ENCODE measurements at regions not wholly inside any gene's neighbourhood (a gene's known extent, or its start where the extent isn't known, plus 50 kb on each side); places are given as distances from the start of the nearest gene placed in this dataset.
"Not testable (repeated sequence)": the region's sequence is repeated elsewhere in the genome, so short reads cannot be mapped to it uniquely, and the experiment has no call there.

DNA sequence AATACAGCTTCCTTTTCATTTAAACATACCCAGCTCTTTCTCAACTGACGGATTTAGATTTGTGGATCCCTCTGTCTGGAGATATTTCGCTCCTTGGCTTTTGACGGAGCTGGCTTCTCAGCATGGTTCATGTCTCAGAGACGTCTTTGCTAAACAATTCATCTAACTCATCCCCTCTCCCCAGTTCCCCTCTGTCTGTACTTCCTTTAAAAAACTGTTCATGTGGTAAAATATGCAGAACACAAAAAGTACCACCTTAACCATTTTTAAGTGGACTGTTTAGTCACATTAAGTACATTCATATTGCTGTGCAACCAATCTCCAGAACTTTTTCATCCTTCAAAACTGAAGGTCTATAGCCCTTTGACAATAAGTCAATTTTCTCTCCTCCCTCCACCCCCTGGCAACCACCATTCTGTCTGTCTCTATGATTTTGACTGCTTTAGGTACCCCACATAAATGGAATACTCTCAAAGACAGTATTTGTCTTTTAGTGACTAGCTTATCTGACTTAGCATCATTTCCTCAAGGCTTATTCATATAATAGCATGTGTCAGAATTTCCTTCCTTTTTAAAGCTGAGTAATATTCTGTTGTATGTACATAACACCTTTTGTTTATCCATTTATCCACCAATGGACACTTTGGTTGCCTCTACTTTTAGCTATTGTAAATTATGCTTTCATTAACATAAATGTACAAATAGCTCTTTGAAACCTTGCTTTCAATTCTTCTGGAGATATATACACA, 399.8 kb upstream of the SOX5 start:
- Histone ChIP-seq H3K4me1 (ENCODE audit: insufficient read depth, low read length) (no peaks in the 10 kb centered on the region), H3K36me3 (ENCODE audit: insufficient read depth, low read length) (no peaks in the 10 kb centered on the region), H3K9me3 (ENCODE audit: low read length) (no peaks in the 10 kb centered on the region), H3K4me3 (ENCODE audit: low read depth in 1 of 2, low read length in 2 of 2) (no peak overlapping the region), H3K9ac (ENCODE audit: low read length) (no peak overlapping the region), H3K27ac (ENCODE audit: low read depth, low read length) (no peak overlapping the region), H3K27me3 (ENCODE audit: control insufficient read depth in 1 of 2, insufficient read depth in 2 of 2, low read length in 2 of 2) (no peaks in the 10 kb centered on the region)

DNA sequence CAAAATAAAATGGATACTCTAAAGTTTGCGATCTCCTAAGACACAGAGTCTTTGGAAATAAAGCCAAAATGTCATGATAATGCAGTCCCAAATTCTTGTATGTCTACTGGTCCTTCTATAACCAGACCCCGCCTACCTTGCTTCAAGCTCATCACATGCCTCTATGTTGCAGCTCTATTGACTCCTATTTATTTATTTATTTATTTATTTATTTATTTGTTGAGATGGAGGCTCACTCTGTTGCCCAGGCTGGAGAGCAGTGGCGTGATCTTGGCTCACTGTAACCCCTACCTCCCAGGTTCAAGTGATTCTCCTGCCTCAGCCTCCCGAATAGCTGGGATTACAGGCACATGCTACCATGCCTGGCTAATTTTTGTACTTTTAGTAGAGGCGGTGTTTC, 398.7 kb upstream of the SOX5 start:
- not testable (repeated sequence) for H3K27ac ChIP-seq (ENCODE audit: low read depth, low read length); H3K4me3 ChIP-seq (ENCODE audit: low read depth in 1 of 2, low read length in 2 of 2); H3K4me1 ChIP-seq (ENCODE audit: insufficient read depth, low read length); H3K27me3 ChIP-seq (ENCODE audit: control insufficient read depth in 1 of 2, insufficient read depth in 2 of 2, low read length in 2 of 2); H3K9me3 ChIP-seq (ENCODE audit: low read length); H3K36me3 ChIP-seq (ENCODE audit: insufficient read depth, low read length); H3K9ac ChIP-seq (ENCODE audit: low read length)

DNA sequence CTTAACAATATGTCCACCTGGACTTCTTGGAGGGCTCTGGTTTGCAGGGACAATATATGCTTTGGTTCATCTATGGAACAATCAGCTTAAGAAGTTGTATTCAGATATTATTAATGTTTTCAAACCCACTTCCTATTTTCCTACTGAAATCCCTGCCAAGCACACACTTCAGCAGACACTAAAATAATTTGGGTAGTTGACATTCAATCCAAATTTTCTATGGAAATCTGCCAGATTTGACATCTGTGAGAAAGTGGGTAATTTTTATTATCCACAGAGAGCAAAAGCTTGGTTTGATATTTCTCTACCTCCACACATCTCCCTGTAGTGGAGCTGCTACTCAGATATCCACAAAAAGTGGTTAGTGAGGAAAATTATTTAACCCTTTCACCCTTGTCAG, 378.8 kb upstream of the SOX5 start:
- H3K9ac ChIP-seq (ENCODE audit: low read length) = no peak overlapping the region
- H3K27ac ChIP-seq (ENCODE audit: low read depth, low read length) = no peak overlapping the region
- no peaks in the 10 kb centered on the region for H3K36me3 ChIP-seq (ENCODE audit: insufficient read depth, low read length)
- H3K4me1 ChIP-seq (ENCODE audit: insufficient read depth, low read length) = no peaks in the 10 kb centered on the region
- H3K4me3 ChIP-seq (ENCODE audit: low read depth in 1 of 2, low read length in 2 of 2) = no peak overlapping the region
- H3K27me3 ChIP-seq (ENCODE audit: control insufficient read depth in 1 of 2, insufficient read depth in 2 of 2, low read length in 2 of 2) = no peaks in the 10 kb centered on the region
- no peaks in the 10 kb centered on the region for H3K9me3 ChIP-seq (ENCODE audit: low read length)

DNA sequence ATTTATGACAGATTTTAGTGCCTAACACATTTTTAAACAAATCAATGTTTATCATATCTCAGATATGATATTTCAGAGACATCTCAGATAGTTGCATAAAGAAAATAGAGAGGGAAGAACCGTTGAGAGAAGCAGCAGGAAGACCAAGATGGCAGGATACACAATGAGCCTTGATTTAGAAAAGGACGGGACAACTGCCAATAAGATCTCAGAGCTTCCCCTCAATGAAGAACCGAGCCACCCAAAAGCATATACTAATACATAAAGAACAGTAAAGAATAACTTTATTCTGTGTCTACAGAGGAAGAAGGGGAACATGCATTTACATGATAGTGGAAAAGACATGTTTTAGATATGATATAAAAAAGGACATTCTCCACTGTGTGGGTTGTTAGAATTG, 375.9 kb upstream of the SOX5 start:
- Histone ChIP-seq H3K9ac (ENCODE audit: low read length) (no peak overlapping the region), H3K36me3 (ENCODE audit: insufficient read depth, low read length) (no peaks in the 10 kb centered on the region), H3K4me1 (ENCODE audit: insufficient read depth, low read length) (no peaks in the 10 kb centered on the region), H3K27me3 (ENCODE audit: control insufficient read depth in 1 of 2, insufficient read depth in 2 of 2, low read length in 2 of 2) (no peaks in the 10 kb centered on the region), H3K27ac (ENCODE audit: low read depth, low read length) (no peak overlapping the region), H3K9me3 (ENCODE audit: low read length) (no peaks in the 10 kb centered on the region), H3K4me3 (ENCODE audit: low read depth in 1 of 2, low read length in 2 of 2) (no peak overlapping the region)

DNA sequence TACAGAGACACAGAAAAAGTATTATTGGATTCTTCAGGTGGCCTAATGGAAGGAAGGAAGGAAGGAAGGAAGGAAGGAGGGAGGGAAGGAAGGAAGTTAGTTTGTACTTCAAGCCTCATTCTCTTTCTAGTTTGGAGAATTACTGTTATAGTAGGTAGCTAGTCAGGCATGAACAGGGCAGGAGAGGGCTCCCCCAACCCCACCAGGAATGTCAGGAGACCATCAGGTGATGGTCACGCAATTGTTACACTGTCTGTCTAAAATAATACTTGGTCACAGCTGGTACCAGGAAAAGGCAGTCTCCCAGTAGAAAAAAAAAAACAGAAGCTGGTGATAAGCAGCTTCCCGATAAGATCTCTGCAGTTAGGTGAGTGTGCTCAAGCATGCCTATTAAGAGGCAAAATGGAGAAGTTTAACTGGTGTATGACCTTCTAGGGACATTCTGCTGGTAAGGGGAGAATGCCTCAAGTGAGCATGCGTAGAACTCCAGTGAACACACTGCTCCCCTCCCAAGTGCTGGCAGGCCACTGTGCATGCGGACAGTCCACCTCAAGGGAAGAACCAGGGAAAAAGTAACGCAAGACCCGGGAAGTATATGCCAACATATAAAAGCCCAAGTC, 358.4 kb upstream of the SOX5 start:
- no peak overlapping the region for H3K27ac ChIP-seq (ENCODE audit: low read depth, low read length)
- H3K4me3 ChIP-seq (ENCODE audit: low read depth in 1 of 2, low read length in 2 of 2) = no peak overlapping the region
- no peaks in the 10 kb centered on the region for H3K27me3 ChIP-seq (ENCODE audit: control insufficient read depth in 1 of 2, insufficient read depth in 2 of 2, low read length in 2 of 2)
- H3K36me3 ChIP-seq (ENCODE audit: insufficient read depth, low read length) = no peaks in the 10 kb centered on the region
- H3K9me3 ChIP-seq (ENCODE audit: low read length) = no peaks in the 10 kb centered on the region
- no peaks in the 10 kb centered on the region for H3K4me1 ChIP-seq (ENCODE audit: insufficient read depth, low read length)
- no peak overlapping the region for H3K9ac ChIP-seq (ENCODE audit: low read length)

DNA sequence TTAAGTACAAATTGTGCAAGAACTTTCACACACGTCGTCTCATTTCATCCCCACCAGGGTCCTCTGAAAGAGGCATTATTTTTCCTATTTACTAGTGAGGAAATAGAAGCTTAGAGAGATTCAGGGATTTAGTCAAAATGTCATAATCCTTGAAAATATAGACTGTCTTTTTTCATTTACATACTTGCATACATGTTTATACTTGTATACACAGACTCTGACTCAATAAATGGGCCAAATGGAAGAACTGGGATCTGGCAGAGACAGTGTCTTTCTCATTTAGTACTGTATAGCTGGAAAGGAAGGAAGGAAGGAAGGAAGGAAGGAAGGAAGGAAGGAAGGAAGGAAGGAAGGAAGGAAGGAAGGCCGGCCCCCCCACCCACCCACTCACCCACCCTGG, 357.7 kb upstream of the SOX5 start:
- H3K36me3 ChIP-seq (ENCODE audit: insufficient read depth, low read length) = no peaks in the 10 kb centered on the region
- no peaks in the 10 kb centered on the region for H3K4me1 ChIP-seq (ENCODE audit: insufficient read depth, low read length)
- H3K27ac ChIP-seq (ENCODE audit: low read depth, low read length) = no peak overlapping the region
- no peak overlapping the region for H3K9ac ChIP-seq (ENCODE audit: low read length)
- no peaks in the 10 kb centered on the region for H3K27me3 ChIP-seq (ENCODE audit: control insufficient read depth in 1 of 2, insufficient read depth in 2 of 2, low read length in 2 of 2)
- H3K4me3 ChIP-seq (ENCODE audit: low read depth in 1 of 2, low read length in 2 of 2) = no peak overlapping the region
- H3K9me3 ChIP-seq (ENCODE audit: low read length) = no peaks in the 10 kb centered on the region

DNA sequence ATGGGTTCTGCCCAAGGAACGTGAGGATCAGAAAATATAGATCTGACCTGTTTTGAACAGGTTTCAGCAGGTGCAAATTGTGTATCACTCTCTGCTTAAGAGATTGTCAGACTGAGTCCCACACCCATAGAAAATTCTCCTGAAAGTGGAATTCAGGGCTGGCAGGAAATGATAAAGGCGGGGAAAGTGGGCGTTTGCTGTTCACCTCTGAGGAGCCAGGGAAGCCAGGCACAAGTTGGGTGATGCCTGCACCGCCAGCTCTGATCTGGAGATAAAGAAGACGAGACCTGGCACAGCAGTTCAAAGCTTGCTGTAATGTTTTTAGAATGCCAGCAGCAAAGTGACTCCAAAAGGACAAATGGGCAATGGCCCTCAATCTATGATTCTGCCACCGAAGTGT, 356.5 kb upstream of the SOX5 start:
- H3K9me3 ChIP-seq (ENCODE audit: low read length) = no peaks in the 10 kb centered on the region
- no peaks in the 10 kb centered on the region for H3K36me3 ChIP-seq (ENCODE audit: insufficient read depth, low read length)
- H3K27ac ChIP-seq (ENCODE audit: low read depth, low read length) = no peak overlapping the region
- no peak overlapping the region for H3K9ac ChIP-seq (ENCODE audit: low read length)
- H3K27me3 ChIP-seq (ENCODE audit: control insufficient read depth in 1 of 2, insufficient read depth in 2 of 2, low read length in 2 of 2) = no peaks in the 10 kb centered on the region
- H3K4me3 ChIP-seq (ENCODE audit: low read depth in 1 of 2, low read length in 2 of 2) = no peak overlapping the region
- H3K4me1 ChIP-seq (ENCODE audit: insufficient read depth, low read length) = no peaks in the 10 kb centered on the region

DNA sequence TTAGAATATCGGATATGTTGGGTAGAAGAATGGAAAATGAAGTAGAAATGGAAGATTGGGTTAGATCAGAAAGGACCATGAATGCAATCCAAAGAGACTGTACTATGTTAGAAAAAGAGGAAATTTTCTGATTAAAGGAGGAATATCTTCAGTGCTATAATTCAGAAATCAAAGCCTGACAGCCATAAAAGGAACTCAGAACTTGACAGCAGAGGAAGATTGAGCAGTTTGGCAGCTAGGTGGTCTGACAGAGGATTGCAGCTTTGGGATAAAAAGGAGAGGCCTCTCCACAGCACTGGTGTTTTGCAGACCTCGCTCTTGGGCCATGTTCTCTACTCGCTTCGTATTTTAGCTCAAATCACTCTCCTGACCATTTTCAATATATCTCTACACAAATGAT, 354.8 kb upstream of the SOX5 start:
- H3K36me3 ChIP-seq (ENCODE audit: insufficient read depth, low read length) = no peaks in the 10 kb centered on the region
- no peak overlapping the region for H3K27ac ChIP-seq (ENCODE audit: low read depth, low read length)
- no peak overlapping the region for H3K4me3 ChIP-seq (ENCODE audit: low read depth in 1 of 2, low read length in 2 of 2)

DNA sequence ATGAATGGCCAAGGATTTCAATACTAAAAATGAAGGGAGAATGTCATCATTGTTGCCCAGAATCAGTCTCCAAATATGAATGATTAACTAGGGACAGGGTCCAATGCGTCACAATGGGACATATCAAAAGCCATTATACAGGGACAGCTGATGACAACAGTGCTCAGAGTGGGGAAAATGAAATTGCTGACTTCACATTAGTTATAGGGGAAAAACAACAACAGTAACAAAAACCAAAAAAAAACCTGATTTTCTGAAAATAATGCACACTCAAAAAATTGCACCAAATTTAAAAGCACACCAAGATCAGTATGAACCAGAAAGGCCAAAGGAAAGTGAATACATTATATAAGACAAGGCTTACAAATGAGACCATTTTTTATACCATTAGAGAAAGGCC, 353.2 kb upstream of the SOX5 start:
- Histone ChIP-seq H3K27me3 (ENCODE audit: control insufficient read depth in 1 of 2, insufficient read depth in 2 of 2, low read length in 2 of 2) (no peaks in the 10 kb centered on the region), H3K27ac (ENCODE audit: low read depth, low read length) (no peak overlapping the region), H3K36me3 (ENCODE audit: insufficient read depth, low read length) (no peaks in the 10 kb centered on the region), H3K4me1 (ENCODE audit: insufficient read depth, low read length) (no peaks in the 10 kb centered on the region), H3K9me3 (ENCODE audit: low read length) (no peaks in the 10 kb centered on the region), H3K4me3 (ENCODE audit: low read depth in 1 of 2, low read length in 2 of 2) (no peak overlapping the region), H3K9ac (ENCODE audit: low read length) (no peak overlapping the region)

More for the DNA sequence above, 354.8 kb upstream of the SOX5 start:
- Histone ChIP-seq H3K27me3 (ENCODE audit: control insufficient read depth in 1 of 2, insufficient read depth in 2 of 2, low read length in 2 of 2) (no peaks in the 10 kb centered on the region), H3K9ac (ENCODE audit: low read length) (no peak overlapping the region), H3K9me3 (ENCODE audit: low read length) (no peaks in the 10 kb centered on the region), H3K4me1 (ENCODE audit: insufficient read depth, low read length) (no peaks in the 10 kb centered on the region)

DNA sequence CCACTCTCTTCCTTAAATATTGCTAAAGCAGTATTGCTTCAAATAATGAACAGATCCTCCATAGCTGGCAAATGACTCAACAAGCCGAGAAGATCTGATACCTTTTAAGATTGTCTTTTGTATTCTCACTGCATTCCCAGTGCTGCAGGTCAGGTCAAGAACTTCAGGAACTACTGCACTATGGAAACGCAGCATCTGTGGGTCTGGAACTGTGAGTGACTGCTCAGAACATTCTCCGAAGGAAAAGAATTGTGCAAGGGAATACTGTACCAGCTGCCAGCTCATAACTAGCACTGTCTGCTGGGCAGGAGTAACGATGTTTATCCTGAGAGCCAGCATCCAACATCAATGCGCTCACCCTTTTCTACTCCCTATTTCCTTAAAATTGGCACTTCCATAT, 348.0 kb upstream of the SOX5 start:
- Histone ChIP-seq H3K9me3 (ENCODE audit: low read length) (no peaks in the 10 kb centered on the region), H3K27ac (ENCODE audit: low read depth, low read length) (no peak overlapping the region), H3K4me1 (ENCODE audit: insufficient read depth, low read length) (no peaks in the 10 kb centered on the region), H3K36me3 (ENCODE audit: insufficient read depth, low read length) (no peaks in the 10 kb centered on the region), H3K27me3 (ENCODE audit: control insufficient read depth in 1 of 2, insufficient read depth in 2 of 2, low read length in 2 of 2) (no peaks in the 10 kb centered on the region), H3K4me3 (ENCODE audit: low read depth in 1 of 2, low read length in 2 of 2) (no peak overlapping the region), H3K9ac (ENCODE audit: low read length) (no peak overlapping the region)

DNA sequence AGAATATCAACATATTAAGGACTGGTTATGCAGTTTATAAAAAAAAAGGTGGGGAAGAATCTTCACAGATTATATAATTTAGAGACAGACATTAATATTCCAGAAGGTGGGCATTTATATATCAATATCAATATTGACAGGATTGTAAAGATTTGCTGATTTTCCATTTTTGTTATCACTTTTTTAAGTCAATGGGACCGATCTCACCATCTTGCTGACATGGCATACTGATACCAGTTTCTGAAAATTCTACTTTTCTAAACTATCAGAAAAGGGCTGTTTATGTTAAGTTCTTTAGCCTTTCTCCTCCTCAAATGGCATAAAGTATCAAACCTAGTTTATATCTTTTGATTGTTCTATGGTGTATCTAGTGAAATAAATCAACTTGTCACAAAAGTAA, 344.1 kb upstream of the SOX5 start:
- H3K9me3 ChIP-seq (ENCODE audit: low read length) = no peaks in the 10 kb centered on the region
- H3K27ac ChIP-seq (ENCODE audit: low read depth, low read length) = no peak overlapping the region
- H3K4me3 ChIP-seq (ENCODE audit: low read depth in 1 of 2, low read length in 2 of 2) = no peak overlapping the region
- H3K4me1 ChIP-seq (ENCODE audit: insufficient read depth, low read length) = no peaks in the 10 kb centered on the region
- no peaks in the 10 kb centered on the region for H3K36me3 ChIP-seq (ENCODE audit: insufficient read depth, low read length)
- no peak overlapping the region for H3K9ac ChIP-seq (ENCODE audit: low read length)
- no peaks in the 10 kb centered on the region for H3K27me3 ChIP-seq (ENCODE audit: control insufficient read depth in 1 of 2, insufficient read depth in 2 of 2, low read length in 2 of 2)

DNA sequence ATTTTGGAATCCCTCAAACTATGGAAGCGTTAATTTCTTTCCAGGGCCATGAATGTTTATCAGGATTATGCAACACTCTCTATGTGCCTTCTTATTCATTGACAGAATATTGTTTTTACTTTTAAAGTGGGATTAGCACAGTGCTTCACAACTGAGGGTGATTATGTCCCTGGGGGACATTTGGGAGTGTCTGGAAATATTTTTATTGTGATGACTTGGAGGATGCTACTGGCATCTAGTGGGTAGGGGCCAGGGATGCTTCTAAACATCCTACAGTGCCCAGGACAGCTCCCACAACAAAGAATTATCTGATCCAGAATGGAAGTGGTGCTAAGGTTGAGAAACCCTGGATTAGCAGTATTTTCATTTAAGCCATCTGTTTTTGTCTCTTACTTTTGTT, 338.5 kb upstream of the SOX5 start:
- Histone ChIP-seq H3K9me3 (ENCODE audit: low read length) (no peaks in the 10 kb centered on the region), H3K9ac (ENCODE audit: low read length) (no peak overlapping the region), H3K27ac (ENCODE audit: low read depth, low read length) (no peak overlapping the region), H3K4me3 (ENCODE audit: low read depth in 1 of 2, low read length in 2 of 2) (no peak overlapping the region), H3K36me3 (ENCODE audit: insufficient read depth, low read length) (no peaks in the 10 kb centered on the region), H3K27me3 (ENCODE audit: control insufficient read depth in 1 of 2, insufficient read depth in 2 of 2, low read length in 2 of 2) (no peaks in the 10 kb centered on the region), H3K4me1 (ENCODE audit: insufficient read depth, low read length) (no peaks in the 10 kb centered on the region)
